ENCODE measurements at regions not wholly inside any gene's neighbourhood (a gene's known extent, or its start where the extent isn't known, plus 50 kb on each side); places are given as distances from the start of the nearest gene placed in this dataset.

GRCh38 chr1:56222914-56223540 lies 356.3 kb downstream of the PLPP3 start:
- no peak for DNase-seq (ENCODE audit: low spot score)

DNA sequence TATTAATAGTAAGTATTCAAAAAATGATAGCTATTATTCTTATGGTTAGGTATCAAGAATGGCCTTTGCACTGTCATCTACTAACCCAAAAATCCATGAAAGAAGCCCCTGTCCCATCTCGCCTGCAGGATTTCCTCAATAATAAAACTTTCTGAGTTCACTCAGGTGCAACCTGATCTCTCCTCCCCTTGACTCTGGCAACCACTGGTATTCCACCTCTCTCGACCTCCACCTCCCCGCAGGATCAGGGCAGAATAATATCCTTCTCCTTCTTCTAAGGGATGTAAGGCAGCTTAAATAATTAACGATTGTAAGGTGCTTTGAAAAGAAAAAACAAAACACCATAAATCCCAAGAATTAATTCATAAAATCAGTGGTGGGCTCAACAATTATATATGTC lies 359.3 kb downstream of the PLPP3 start:
- DNase-seq (ENCODE audit: low spot score) = no peak

DNA sequence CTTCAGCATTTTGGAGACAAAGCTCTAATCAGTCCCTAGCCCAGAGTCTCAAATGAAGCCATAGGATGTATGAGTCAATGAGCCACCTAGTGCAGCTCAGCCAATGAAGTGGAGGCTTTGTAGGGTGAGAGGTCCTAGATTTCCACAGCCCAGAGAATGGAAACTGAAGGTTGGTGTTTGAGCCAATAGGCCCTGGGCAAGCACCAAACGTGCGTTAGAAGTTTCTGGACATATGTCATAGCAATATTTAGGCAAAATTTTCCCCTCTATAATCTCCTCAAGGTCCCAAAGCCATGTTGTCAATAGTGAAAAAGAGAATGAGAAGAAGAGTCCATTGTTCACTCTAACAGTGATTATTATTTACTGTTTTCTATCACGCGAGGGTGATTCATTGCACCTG lies 361.3 kb downstream of the PLPP3 start:
- no peak for DNase-seq (ENCODE audit: low spot score)

- no peak for DNase-seq (ENCODE audit: low spot score)
Observed at GRCh38 chr1:56216218-56216617, 363.1 kb downstream of the PLPP3 start.

- DNase-seq (ENCODE audit: low spot score) = no peak
Observed at GRCh38 chr1:56215771-56216170, 363.6 kb downstream of the PLPP3 start.

GRCh38 chr1:56215086-56215485 lies 364.3 kb downstream of the PLPP3 start:
- DNase-seq (ENCODE audit: low spot score) = no peak

GRCh38 chr1:56213068-56213467 lies 366.3 kb downstream of the PLPP3 start:
- DNase-seq (ENCODE audit: low spot score) = no peak

DNA sequence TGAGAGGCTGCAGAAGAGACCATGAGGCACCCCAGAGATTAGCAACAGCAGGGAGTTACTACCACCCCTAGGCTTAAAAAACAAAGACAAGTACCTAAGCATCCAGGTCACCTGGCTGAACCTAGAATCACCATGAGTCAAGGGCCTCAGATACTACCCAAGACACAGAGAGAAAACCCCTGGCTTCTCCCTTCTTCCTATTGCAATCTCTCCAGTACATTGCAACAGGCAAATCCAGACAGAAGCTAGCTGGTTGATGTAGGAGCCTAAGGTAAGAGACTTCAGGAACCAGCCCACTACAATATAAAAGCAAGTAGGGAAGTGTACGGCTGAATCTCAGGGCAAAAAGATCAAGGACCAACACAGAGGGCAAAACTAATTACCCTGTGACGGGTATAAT lies 367.2 kb downstream of the PLPP3 start:
- no peak for DNase-seq (ENCODE audit: low spot score)

DNA sequence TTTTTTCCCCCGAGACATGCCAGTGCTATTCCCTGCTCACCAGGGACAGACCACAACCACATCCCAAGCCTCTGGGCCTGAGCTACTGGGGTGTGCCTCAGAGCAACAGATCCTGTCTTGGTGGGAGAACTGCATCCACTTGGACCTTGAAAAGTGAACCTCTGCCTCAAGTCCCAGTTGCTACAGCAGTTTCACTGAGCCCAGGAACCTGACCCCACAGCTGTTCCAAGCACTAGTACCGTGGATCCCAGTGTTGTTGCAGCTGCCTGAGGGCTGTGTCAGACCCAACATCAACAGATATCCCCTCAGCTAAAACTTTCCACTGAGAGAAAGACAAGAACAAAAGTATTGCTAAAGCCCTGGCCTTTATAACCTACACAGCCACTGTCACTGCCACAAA lies 373.0 kb downstream of the PLPP3 start:
- no peak for DNase-seq (ENCODE audit: low spot score)

DNA sequence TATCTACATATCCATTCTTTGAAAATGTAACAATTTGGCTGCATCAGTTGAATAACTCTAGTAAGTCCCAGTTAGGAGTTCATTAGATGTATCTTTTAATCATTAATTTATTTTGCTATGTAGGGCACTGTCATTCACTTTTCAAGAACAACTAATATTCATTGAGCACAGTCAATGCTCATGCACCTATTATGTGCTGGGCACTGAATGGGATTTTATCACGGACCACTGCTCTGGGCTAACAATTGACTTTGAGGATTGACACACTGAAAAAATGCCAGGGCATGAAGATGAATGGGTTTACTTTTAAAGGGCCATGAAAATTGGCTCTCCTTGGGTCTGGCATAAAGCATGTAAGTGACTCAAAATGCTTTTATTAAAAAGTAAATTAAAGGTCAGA lies 375.2 kb downstream of the PLPP3 start:
- DNase-seq (ENCODE audit: low spot score) = no peak

DNA sequence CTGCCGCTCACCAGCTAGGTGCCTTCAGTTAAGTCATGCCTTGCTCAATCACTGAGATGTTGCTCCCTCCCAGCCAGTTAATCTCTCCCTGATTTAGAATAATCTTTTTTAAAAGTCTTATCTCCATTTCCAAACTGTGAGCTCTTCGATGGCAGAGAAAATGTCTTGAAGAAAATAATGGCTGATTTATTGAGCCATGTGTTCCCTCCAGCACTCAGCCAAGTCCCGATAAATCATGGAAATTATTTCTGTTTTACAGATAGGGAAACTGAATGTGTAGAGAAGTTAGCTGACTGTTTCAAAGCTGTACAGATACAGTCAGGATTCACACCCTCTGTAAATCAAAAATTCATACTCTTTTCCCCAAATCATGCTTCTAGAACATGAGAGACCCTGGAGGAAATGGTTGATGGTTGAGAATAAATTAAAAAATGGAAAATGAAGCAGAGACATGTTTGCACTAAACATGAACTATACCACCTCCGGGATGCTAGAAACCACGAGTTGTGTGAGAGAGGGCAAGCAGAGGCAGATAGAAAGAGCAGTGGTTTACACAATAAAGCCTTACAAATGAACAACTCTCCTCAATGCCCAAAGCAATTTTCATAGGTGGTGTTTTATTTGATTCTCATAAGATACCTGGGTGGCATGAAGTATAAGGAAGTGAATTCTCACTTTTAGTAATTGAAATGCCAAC lies 376.4 kb downstream of the PLPP3 start:
- no peak for DNase-seq (ENCODE audit: low spot score)

GRCh38 chr1:56202186-56202585 lies 377.2 kb downstream of the PLPP3 start:
- DNase-seq (ENCODE audit: low spot score) = no peak

DNA sequence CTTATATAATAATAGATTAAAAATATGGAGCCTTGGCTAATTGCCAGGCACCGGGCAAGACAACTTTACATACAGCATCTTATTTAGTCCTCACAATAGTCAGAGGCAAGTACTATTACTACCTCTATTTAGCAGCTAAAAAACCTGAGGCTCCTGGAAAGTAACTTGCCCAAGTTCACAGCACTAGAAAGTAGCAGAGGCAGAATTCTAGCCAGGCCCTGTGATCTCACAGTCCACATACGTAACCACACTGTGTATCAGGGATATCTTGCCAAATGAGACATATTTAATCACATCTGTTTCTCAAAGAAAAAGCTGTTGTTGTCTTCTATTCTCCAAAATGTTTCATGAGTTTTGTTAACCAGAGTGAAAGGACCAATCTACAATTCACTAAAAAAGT lies 378.5 kb downstream of the PLPP3 start:
- DNase-seq (ENCODE audit: low spot score) = no peak

DNA sequence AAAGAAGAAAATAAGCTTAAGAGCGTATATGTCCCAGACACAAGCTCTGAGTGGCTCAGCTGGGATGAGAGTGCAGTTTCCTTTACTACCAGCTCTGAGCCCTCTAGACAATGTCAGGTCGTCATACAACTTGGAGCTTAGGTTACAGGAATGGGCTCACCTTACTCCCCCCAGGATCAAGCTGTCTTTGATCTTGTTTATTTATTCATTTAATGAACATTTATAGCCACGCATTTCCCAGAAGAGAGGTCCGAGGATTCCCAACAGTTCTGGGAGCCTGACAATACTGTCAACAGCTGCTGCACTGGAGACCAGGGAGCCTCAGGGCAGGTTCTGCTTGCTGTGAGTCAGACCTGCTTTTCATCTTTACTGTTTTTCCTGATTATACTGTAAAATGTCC lies 378.9 kb downstream of the PLPP3 start:
- DNase-seq (ENCODE audit: low spot score) = no peak

DNA sequence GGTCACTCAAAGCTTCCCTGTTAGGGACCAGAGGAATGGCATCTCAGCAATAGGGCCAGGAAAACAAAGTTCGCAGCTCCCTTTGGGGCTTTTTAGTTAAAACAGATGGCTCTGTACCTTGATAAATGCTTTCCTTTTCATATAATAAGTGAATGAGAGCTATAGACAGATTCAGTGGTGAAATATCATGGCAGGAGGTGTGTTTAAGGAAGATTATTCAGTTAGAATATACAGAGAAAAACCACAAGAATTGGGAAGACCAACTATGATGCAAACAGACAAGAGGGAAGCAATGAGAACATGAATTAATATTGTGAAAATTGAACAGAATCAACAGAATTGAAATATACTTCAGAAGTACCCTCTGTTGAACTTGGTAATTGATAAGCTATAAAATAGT lies 379.4 kb downstream of the PLPP3 start:
- DNase-seq (ENCODE audit: low spot score) = no peak

DNA sequence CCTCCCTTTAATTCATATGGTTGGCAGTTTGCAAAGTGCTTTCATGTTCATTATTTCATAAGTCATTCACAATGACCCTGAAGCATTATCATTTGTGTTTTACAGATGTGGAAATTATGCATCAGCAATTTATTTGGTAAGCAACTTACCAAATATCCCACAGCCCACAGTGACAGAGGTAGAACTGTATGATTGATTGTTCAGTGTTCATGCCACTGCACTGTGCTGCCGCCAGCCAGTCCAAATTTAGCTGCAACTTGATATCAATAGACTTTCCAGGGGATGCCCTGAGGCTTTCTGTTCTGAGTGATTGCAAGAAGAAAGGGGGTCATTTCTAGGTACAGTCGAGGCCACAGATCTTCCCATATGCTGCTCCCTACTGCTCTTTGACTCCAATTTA lies 380.3 kb downstream of the PLPP3 start:
- no peak for DNase-seq (ENCODE audit: low spot score)

DNA sequence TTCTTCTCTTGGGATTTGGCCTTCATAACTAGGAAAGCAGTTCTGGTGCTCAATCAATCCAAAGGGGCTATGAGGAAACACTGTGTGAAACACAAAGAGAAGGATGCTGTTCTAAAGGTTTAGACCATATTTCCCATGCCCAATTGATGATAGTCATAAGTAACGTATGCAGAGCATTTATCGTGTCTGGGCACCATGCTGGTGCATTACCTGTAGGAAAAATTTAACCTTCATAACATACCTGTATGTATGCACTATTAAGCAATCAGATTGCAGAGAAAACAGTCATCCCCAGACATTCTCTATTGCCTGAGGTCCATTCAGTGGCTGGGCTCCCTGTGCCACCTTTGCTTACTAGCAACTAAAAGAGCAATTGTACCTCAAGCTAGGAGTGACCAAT lies 381.4 kb downstream of the PLPP3 start:
- no peak for DNase-seq (ENCODE audit: low spot score)

DNA sequence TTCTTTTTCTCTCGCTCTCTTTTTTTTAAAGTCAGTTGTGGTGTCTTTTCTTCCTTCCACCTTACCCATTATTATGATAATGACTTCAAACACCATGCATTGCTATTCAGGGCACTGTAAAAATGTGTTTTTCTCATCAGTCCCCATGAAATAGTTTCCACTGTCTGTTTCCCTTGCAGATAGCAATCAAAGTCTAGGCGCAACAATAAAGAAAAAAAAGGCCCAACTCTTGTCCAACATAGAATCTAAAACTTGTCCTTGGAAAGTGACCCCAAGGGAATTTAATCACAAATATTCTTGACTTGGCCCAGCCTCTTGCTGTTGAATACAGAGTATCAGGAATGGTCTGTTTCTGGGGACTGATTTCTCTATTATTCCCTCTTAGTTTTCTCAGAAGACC lies 382.5 kb downstream of the PLPP3 start:
- DNase-seq (ENCODE audit: low spot score) = no peak

GRCh38 chr1:56194701-56195300 lies 384.6 kb downstream of the PLPP3 start:
- DNase-seq (ENCODE audit: low spot score) = no peak

DNA sequence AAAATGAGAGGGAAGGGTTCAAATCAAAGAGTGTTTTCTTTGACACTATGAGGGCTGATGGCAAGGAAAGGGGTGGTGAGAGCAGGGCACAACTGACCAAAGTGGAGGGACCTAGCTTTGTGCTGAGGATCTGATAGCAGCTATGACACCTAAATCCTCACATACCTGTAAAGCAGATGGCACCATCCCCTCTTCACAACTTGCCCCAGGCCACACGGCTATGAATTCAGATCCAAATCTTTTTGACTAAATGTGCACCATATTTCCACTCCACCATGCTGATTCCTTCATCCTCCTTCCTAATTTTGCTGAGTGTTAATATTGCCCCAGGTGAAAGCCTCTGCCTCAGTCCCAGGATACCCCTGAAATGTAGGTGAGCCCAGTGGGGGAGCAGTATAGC lies 385.7 kb downstream of the PLPP3 start:
- DNase-seq (ENCODE audit: low spot score) = no peak

GRCh38 chr1:56191369-56191768 lies 388.0 kb downstream of the PLPP3 start:
- no peak for DNase-seq (ENCODE audit: low spot score)

DNA sequence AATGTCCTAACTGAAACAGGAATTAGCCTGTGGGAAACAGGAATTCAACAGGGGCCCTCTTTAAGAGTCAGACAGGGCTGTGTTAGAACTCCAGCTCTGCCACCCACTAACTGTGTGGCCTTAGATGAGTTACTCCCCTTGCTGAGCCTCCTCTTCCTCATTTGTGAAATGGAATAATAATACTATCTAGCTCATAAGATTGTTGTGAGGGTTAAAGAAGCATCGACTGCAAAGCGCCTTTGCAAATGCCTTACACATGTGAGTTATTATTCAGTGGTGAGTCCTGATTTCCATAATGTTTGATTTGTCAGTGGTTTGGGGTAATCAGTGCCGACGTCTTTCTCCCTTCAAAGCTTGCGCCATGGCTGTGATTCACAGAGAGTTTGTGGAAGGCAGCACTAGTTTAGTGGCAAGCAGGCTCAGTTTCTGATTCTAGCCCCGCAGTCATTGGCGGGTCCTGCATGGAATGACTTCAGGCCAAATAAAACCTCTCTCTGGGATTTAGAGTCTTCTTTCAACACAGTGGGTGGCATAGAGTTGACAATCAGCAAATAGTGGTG lies 388.5 kb downstream of the PLPP3 start:
- no peak for DNase-seq (ENCODE audit: low spot score)
